Endothelial cell of umbilical vein (primary cell): ENCODE measurements at regions not wholly inside any gene's neighbourhood (a gene's known extent, or its start where the extent isn't known, plus 50 kb on each side); places are given as distances from the start of the nearest gene placed in this dataset.

Experiments used
- BruUV-seq: library from RNA; stranded (reverse); fragments of 400-500 nt; replicated peaks from 2 replicates; lab custom pipeline; 2021; lab: Mats Ljungman, UMichigan
- CTCF ChIA-PET: fragments of 300-600, 350-600 bp; sonication (Branson Sonifier 250); formaldehyde crosslinking; loops from one replicate; lab custom pipeline; 2021; ENCODE audit warnings: antibody characterized with exemption, inconsistent platforms; lab: Charles Lee
- POLR2A ChIA-PET: fragments of 300-600, 350-600 bp; sonication (Branson Sonifier 250); formaldehyde crosslinking; loops from one replicate; lab custom pipeline; 2021; ENCODE audit warnings: antibody characterized with exemption, inconsistent platforms; lab: Charles Lee
- DNase-seq: peaks from one replicate; pipeline ENCODE4 v3.0.0-alpha.2; 2011; ENCODE audit warnings: low read depth, low spot score
- FAIRE-seq: peaks from 2 replicates; lab custom pipeline; 2011; peaks lifted over from hg19 to GRCh38; lab: Jason Lieb, UNC
- H2AFZ ChIP-seq: 2 replicates; pipeline ENCODE4 v1.6.0; 2012; ENCODE audit warnings: low read depth, low read length, control low read depth, inconsistent platforms
- H3K27ac ChIP-seq: 2 replicates; pipeline ENCODE4 v1.5.1; 2011; ENCODE audit warnings: low read depth, mild to moderate bottlenecking, control low read depth, low read length, moderate library complexity; ENCODE audit not compliant: insufficient read depth
- H3K27me3 ChIP-seq, 2 experiments: 2 replicates each; pipeline versions ENCODE4 v1.6.0 to v1.6.1; 2011; ENCODE audit warnings: low read length in 2 of 2, mixed read lengths in 1 of 2; ENCODE audit not compliant: control insufficient read depth in 2 of 2, insufficient read depth in 2 of 2
- H3K36me3 ChIP-seq, 2 experiments: 2 replicates in 1 of 2; 3 replicates in 1 of 2; pipeline ENCODE4 v1.5.1; 2011; ENCODE audit warnings: low read length in 2 of 2, mild to moderate bottlenecking in 1 of 2, moderate library complexity in 1 of 2; ENCODE audit not compliant: control insufficient read depth in 2 of 2, insufficient read depth in 2 of 2; ENCODE audit errors: extremely low read depth in 1 of 2
- H3K4me1 ChIP-seq: 3 replicates; pipeline ENCODE4 v1.5.1; 2011; ENCODE audit warnings: mild to moderate bottlenecking, low read length; ENCODE audit not compliant: control insufficient read depth, insufficient read depth; ENCODE audit errors: extremely low read depth
- H3K4me2 ChIP-seq: 2 replicates; pipeline ENCODE4 v1.6.1; 2011; ENCODE audit warnings: low read length, control low read depth, mixed read lengths; ENCODE audit not compliant: insufficient read depth
- H3K4me3 ChIP-seq, 3 experiments: fragments of 200-600 bp in 1 of 3; sonication (generic), shearing (Covaris generic) in 1 of 3; replicated peaks in 1 of 3; 2 replicates each; pipeline ENCODE4 v1.5.1; 2011 to 2016; ENCODE audit warnings: control low read depth in 3 of 3, low read length in 3 of 3, mild to moderate bottlenecking in 2 of 3, inconsistent platforms in 1 of 3, low read depth in 1 of 3, moderate library complexity in 1 of 3; ENCODE audit not compliant: insufficient read depth in 1 of 3
- H3K79me2 ChIP-seq: 2 replicates; pipeline ENCODE4 v1.6.0; 2012; ENCODE audit warnings: low read length, inconsistent platforms; ENCODE audit not compliant: control insufficient read depth, insufficient read depth
- H3K9ac ChIP-seq: replicated peaks from 2 replicates; pipeline ENCODE3; 2011; ENCODE audit warnings: low read length, control low read depth; ENCODE audit not compliant: insufficient read depth; ENCODE audit errors: extremely low read depth
- H3K9me1 ChIP-seq: replicated peaks from 3 replicates; pipeline ENCODE4 v1.6.0; 2011; ENCODE audit warnings: mild to moderate bottlenecking, low read length; ENCODE audit not compliant: control insufficient read depth, insufficient read depth; ENCODE audit errors: extremely low read depth
- H3K9me3 ChIP-seq: replicated peaks from 2 replicates; pipeline ENCODE4 v1.5.1; 2012; ENCODE audit warnings: low read length, inconsistent platforms; ENCODE audit not compliant: control insufficient read depth, insufficient read depth
- H4K20me1 ChIP-seq: replicated peaks from 2 replicates; pipeline ENCODE3; 2011; ENCODE audit warnings: mild to moderate bottlenecking, low read length; ENCODE audit not compliant: control insufficient read depth, insufficient read depth; ENCODE audit errors: extremely low read depth
- EZH2 ChIP-seq: IDR thresholded peaks from 2 replicates; pipeline ENCODE4 v1.6.1; 2012; ENCODE audit warnings: borderline replicate concordance, low read depth, mild to moderate bottlenecking, moderate library complexity, low read length, inconsistent platforms; ENCODE audit not compliant: severe bottlenecking
- FOS ChIP-seq: IDR thresholded peaks from 2 replicates; pipeline ENCODE4 v1.6.1; 2011; ENCODE audit warnings: mild to moderate bottlenecking, low read length, moderate library complexity, borderline replicate concordance; ENCODE audit not compliant: insufficient read depth
- GATA2 ChIP-seq: IDR thresholded peaks from 2 replicates; pipeline ENCODE4 v1.7.0; 2011; ENCODE audit warnings: low read depth, mild to moderate bottlenecking, moderate library complexity, mixed read lengths, low read length; ENCODE audit not compliant: insufficient read length, insufficient read depth
- JUN ChIP-seq: IDR thresholded peaks from 2 replicates; pipeline ENCODE4 v1.6.1; 2011; ENCODE audit warnings: borderline replicate concordance, low read depth; ENCODE audit not compliant: insufficient read length, insufficient read depth
- MYC ChIP-seq: IDR thresholded peaks from one replicate; pipeline ENCODE4 v1.6.1; 2011; ENCODE audit warnings: mild to moderate bottlenecking, low read depth, low read length
- POLR2A ChIP-seq: IDR thresholded peaks from 2 replicates; pipeline ENCODE4 v1.6.1; 2012; ENCODE audit warnings: low read depth, mild to moderate bottlenecking, control low read depth, low read length
- POLR2AphosphoS5 ChIP-seq: IDR thresholded peaks from 2 replicates; pipeline ENCODE4 v1.6.1; 2012; ENCODE audit warnings: low read depth, mild to moderate bottlenecking, control low read depth, low read length, moderate library complexity; ENCODE audit not compliant: insufficient read depth
- dilution Hi-C: fragments of 300-500 bp; cut with MboI; formaldehyde crosslinking; loops from one replicate; pipeline ENCODE4 v1.15.0; 2019; ENCODE audit warnings: low sequenced_read_pairs; ENCODE audit not compliant: extremely low pct_ligation_motif_present
- intact Hi-C: fragments of 100-400 bp; cut with micrococcal nuclease; formaldehyde crosslinking; loops from one replicate; pipeline ENCODE4 v1.10.0; 2022
- TF ChIP-seq, protein P1 (sequence below), 2 donors: IDR thresholded peaks; 1 replicate in 1 of 2; 2 replicates in 1 of 2; pipeline ENCODE4 v1.5.1; 2011; ENCODE audit warnings: low read length in 2 of 2, mild to moderate bottlenecking in 2 of 2, moderate library complexity in 2 of 2, control low read depth in 1 of 2, inconsistent platforms in 1 of 2, low read depth in 1 of 2; ENCODE audit not compliant: insufficient read depth in 1 of 2; ENCODE audit errors: extremely low read depth in 1 of 2
- TF ChIP-seq, protein P2 (sequence below): IDR thresholded peaks from 2 replicates; pipeline ENCODE4 v1.6.1; 2011; ENCODE audit not compliant: insufficient read depth, insufficient read length

DNA sequence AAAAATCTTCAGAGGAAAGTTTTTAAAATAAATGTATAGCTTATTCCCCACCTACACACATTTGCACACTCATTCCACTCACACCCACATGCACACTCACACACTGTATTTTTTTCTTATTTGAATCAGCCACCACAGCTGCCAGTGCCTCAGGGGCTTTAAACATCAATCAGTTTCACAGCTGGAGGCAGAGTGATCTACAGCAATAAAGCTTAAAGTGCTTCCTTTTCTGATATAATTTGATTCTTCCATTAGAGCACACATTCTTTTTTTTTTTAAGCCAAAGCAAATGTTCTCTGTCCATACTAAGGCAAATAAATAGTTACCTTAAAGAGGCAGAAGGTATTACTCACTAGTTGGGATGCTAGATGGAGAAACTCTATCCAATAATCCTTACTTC is 498.8 kb upstream of the POU3F2 start:
- CTCF ChIA-PET = no interaction called here
- POLR2A ChIA-PET = no interaction called here
- FAIRE-seq = no peak

More for the DNA sequence above, 498.8 kb upstream of the POU3F2 start:
- no peaks in the 10 kb centered on the region for H4K20me1 ChIP-seq
- H3K9me3 ChIP-seq = peaks cover 4% of the 10 kb centered on the region
- H3K36me3 ChIP-seq = no peaks in the 10 kb centered on the region
- H3K9me1 ChIP-seq = no peaks in the 10 kb centered on the region
- intact Hi-C loops = no loop called here
- no peak overlapping the region for H2AFZ ChIP-seq
- BruUV-seq = no TSS peak
- no peaks in the 10 kb centered on the region for H3K79me2 ChIP-seq
- H3K27ac ChIP-seq = no peak overlapping the region
- dilution Hi-C loops = no loop called here
- no peak overlapping the region for H3K4me3 ChIP-seq
- no peaks in the 10 kb centered on the region for H3K27me3 ChIP-seq
- no peaks in the 10 kb centered on the region for H3K4me1 ChIP-seq
- H3K9ac ChIP-seq = no peak overlapping the region
- no peak for DNase-seq
- TF ChIP-seq POLR2AphosphoS5 = no peak
- TF ChIP-seq JUN = no peak
- no peak for TF ChIP-seq POLR2A
- TF ChIP-seq MYC = no peak
- TF ChIP-seq, protein P1, sequence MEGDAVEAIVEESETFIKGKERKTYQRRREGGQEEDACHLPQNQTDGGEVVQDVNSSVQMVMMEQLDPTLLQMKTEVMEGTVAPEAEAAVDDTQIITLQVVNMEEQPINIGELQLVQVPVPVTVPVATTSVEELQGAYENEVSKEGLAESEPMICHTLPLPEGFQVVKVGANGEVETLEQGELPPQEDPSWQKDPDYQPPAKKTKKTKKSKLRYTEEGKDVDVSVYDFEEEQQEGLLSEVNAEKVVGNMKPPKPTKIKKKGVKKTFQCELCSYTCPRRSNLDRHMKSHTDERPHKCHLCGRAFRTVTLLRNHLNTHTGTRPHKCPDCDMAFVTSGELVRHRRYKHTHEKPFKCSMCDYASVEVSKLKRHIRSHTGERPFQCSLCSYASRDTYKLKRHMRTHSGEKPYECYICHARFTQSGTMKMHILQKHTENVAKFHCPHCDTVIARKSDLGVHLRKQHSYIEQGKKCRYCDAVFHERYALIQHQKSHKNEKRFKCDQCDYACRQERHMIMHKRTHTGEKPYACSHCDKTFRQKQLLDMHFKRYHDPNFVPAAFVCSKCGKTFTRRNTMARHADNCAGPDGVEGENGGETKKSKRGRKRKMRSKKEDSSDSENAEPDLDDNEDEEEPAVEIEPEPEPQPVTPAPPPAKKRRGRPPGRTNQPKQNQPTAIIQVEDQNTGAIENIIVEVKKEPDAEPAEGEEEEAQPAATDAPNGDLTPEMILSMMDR (IDR thresholded peaks at IDR 0.05; ENCODE audit: extremely low read depth in 1 of 2, insufficient read depth in 1 of 2, low read depth in 1 of 2, low read length in 2 of 2) = no peak
- TF ChIP-seq, protein P2, sequence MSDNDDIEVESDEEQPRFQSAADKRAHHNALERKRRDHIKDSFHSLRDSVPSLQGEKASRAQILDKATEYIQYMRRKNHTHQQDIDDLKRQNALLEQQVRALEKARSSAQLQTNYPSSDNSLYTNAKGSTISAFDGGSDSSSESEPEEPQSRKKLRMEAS = no peak
- TF ChIP-seq EZH2 = no peak
- TF ChIP-seq FOS = no peak
- no peak for TF ChIP-seq GATA2
- no peak overlapping the region for H3K4me2 ChIP-seq
